Sigmoid colon (tissue), 6 donors: ENCODE measurements at regions not wholly inside any gene's neighbourhood (a gene's known extent, or its start where the extent isn't known, plus 50 kb on each side); places are given as distances from the start of the nearest gene placed in this dataset.
"Not testable (repeated sequence)": the region's sequence is repeated elsewhere in the genome, so short reads cannot be mapped to it uniquely, and the experiment has no call there.

Source experiments
- DNase-seq: peaks from one replicate; pipeline ENCODE4 v3.0.0-alpha.2; 2019
- H3K27ac ChIP-seq, 4 donors: fragments of 200-600 bp; sonication (generic); one replicate each; pipeline ENCODE4 v1.5.1; 2016 to 2019; ENCODE audit warnings: mild to moderate bottlenecking in 1 of 4
- H3K27me3 ChIP-seq, 3 donors: fragments of 200-600 bp; sonication (generic); one replicate each; pipeline ENCODE4 v1.5.1; 2019; ENCODE audit warnings: mild to moderate bottlenecking in 1 of 3
- H3K36me3 ChIP-seq, 4 donors: fragments of 200-600 bp; sonication (generic); one replicate each; pipeline ENCODE4 v1.5.1; 2016 to 2019
- H3K4me1 ChIP-seq, 4 donors: fragments of 200-600 bp; sonication (generic); one replicate each; pipeline ENCODE4 v1.5.1; 2017 to 2019
- H3K4me3 ChIP-seq, 4 donors: fragments of 200-600 bp; sonication (generic); one replicate each; pipeline ENCODE4 v1.5.1; 2017 to 2019; ENCODE audit warnings: mild to moderate bottlenecking in 2 of 4, moderate library complexity in 1 of 4
- H3K9me3 ChIP-seq, 4 donors: fragments of 200-600 bp in 3 of 4; sonication (generic) in 3 of 4; one replicate each; pipeline versions ENCODE4 v1.5.1 to v1.6.1; 2013 to 2019
- CTCF ChIP-seq, 4 experiments: fragments of 450-650 bp in 3 of 4; fragments of 200-600 bp in 1 of 4; IDR thresholded peaks; one replicate each; pipeline ENCODE4 v1.5.1; 2016 to 2019; ENCODE audit warnings: antibody characterized with exemption in 4 of 4, mild to moderate bottlenecking in 3 of 4, moderate library complexity in 2 of 4
- EP300 ChIP-seq, 4 donors: sonication (generic); formaldehyde crosslinking; IDR thresholded peaks; one replicate each; pipeline ENCODE4 v1.6.1; 2017; ENCODE audit warnings: antibody characterized with exemption in 4 of 4
- POLR2A ChIP-seq, 2 donors: fragments of 450-650 bp; IDR thresholded peaks; one replicate each; pipeline ENCODE4 v1.6.1; 2016; ENCODE audit warnings: antibody characterized with exemption in 2 of 2, mild to moderate bottlenecking in 2 of 2, moderate library complexity in 2 of 2
- POLR2AphosphoS5 ChIP-seq, 4 donors: sonication (generic); formaldehyde crosslinking; IDR thresholded peaks; one replicate each; pipeline ENCODE4 v1.6.1; 2017; ENCODE audit warnings: antibody characterized with exemption in 4 of 4
- WGBS, 2 donors: extraction: QIAGEN DNeasy Blood & Tissue Kit; methylation state at CpG; one replicate each; pipeline ENCODE4 v1.1.7; 2013; 5-methylcytosine and 5-hydroxymethylcytosine counted together
- intact Hi-C: fragments of 100-400 bp; cut with DNase I; formaldehyde crosslinking; loops from one replicate; pipeline ENCODE4 v1.15.1; 2023
- donor health status: healthy with polysubstance abuse.
- donor health status: healthy.

GRCh38 chr5:9766581-9766980 lies 136.4 kb upstream of the TAS2R1 start:
- Histone ChIP-seq H3K4me3 (no peak overlapping the region), H3K4me1 (peaks cover 0 to 5% (median 2%) of the 10 kb centered on the region in 4 donors), H3K36me3 (no peaks in the 10 kb centered on the region), H3K27ac (no peak overlapping the region), H3K9me3 (no peaks in the 10 kb centered on the region), H3K27me3 (no peaks in the 10 kb centered on the region)
- WGBS, 2 donors: 83 to 90% methylated on average over 3 of the region's 3 CpGs
- intact Hi-C loops: no loop called here
- TF ChIP-seq POLR2AphosphoS5 (IDR thresholded peaks at IDR 0.05): no peak
- TF ChIP-seq POLR2A (IDR thresholded peaks at IDR 0.05): no peak
- no peak for TF ChIP-seq EP300 (IDR thresholded peaks at IDR 0.05)
- TF ChIP-seq CTCF (IDR thresholded peaks at IDR 0.05): no peak
- DNase-seq: no peak

- TF ChIP-seq EP300 (IDR thresholded peaks at IDR 0.05) (no peak), POLR2A (IDR thresholded peaks at IDR 0.05) (no peak), POLR2AphosphoS5 (IDR thresholded peaks at IDR 0.05) (no peak), CTCF (IDR thresholded peaks at IDR 0.05) (no peak)
- no peaks in the 10 kb centered on the region for H3K36me3 ChIP-seq
- no peaks in the 10 kb centered on the region for H3K9me3 ChIP-seq
- no peaks in the 10 kb centered on the region for H3K27me3 ChIP-seq
- no peak overlapping the region for H3K27ac ChIP-seq
- peaks cover 0 to 6% (median 2%) of the 10 kb centered on the region in 4 donors for H3K4me1 ChIP-seq
- 60 to 68% methylated on average over 4 of the region's 4 CpGs for WGBS, 2 donors
- no peak overlapping the region for H3K4me3 ChIP-seq
- DNase-seq: no peak
- intact Hi-C loops: no loop called here
These were observed 135.4 kb upstream of the TAS2R1 start for GRCh38 chr5:9765419-9766140.

- Histone ChIP-seq H3K9me3 (no peaks in the 10 kb centered on the region), H3K27me3 (no peaks in the 10 kb centered on the region), H3K27ac (no peak overlapping the region), H3K36me3 (no peaks in the 10 kb centered on the region), H3K4me3 (no peak overlapping the region), H3K4me1 (peaks cover 0 to 6% (median 0%) of the 10 kb centered on the region in 4 donors)
- no peak for DNase-seq
- no peak for TF ChIP-seq EP300 (IDR thresholded peaks at IDR 0.05)
- TF ChIP-seq POLR2A (IDR thresholded peaks at IDR 0.05): no peak
- TF ChIP-seq CTCF (IDR thresholded peaks at IDR 0.05): no peak
- TF ChIP-seq POLR2AphosphoS5 (IDR thresholded peaks at IDR 0.05): no peak
- 65% methylated on average over 4 of the region's 4 CpGs for WGBS, 2 donors
- intact Hi-C loops: no loop called here
These were observed 131.6 kb upstream of the TAS2R1 start for GRCh38 chr5:9761706-9762105.

DNA sequence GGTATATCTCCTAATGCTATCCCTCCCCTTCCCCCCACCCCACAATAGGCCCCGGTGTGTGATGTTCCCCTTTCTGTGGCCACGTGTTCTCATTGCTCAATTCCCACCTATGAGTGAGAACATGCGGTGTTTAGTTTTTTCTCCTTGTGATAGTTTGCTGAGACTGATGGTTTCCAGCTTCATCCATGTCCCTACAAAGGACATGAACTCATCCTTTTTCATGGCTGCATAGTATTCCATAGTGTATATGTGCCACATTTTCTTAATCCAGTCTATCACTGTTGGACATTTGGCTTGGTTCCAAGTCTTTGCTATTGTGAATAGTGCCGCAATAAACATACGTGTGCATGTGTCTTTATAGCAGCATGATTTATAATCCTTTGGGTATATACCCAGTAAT lies 122.5 kb upstream of the TAS2R1 start:
- H3K9me3 ChIP-seq, H3K4me1 ChIP-seq, H3K4me3 ChIP-seq, H3K27ac ChIP-seq, intact Hi-C loops, H3K27me3 ChIP-seq, DNase-seq, H3K36me3 ChIP-seq: not testable (repeated sequence)
- WGBS, 2 donors: 87 to 91% methylated on average over 4 of the region's 5 CpGs

DNA sequence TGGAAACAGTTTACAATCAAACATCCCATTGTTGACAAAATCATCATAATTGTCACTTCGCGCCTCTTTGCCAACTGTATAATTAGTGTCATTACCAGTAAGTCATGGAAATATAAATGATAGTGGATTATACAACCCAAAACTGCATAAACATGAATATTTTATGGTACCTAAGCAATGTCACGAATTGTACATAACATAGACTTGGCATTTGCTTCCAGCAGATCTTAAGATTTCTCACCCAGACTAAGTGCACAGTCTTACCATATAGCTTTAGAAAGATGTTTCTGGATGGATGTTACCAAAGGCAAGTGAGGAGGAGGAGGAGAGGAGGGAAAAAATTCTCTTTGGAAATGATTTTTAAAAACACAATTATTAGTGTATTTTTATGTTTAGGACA lies 113.4 kb upstream of the TAS2R1 start:
- DNase-seq: no peak
- Histone ChIP-seq H3K36me3 (no peaks in the 10 kb centered on the region), H3K9me3 (peaks cover 0 to 2% (median 0%) of the 10 kb centered on the region in 4 donors), H3K4me1 (no peaks in the 10 kb centered on the region), H3K27me3 (no peaks in the 10 kb centered on the region), H3K4me3 (no peak overlapping the region), H3K27ac (no peak overlapping the region)
- intact Hi-C loops: no loop called here
- WGBS, 2 donors: 78 to 79% methylated on average over 3 of the region's 3 CpGs
- TF ChIP-seq CTCF (IDR thresholded peaks at IDR 0.05) (no peak), POLR2A (IDR thresholded peaks at IDR 0.05) (no peak), POLR2AphosphoS5 (IDR thresholded peaks at IDR 0.05) (no peak), EP300 (IDR thresholded peaks at IDR 0.05) (no peak)
